ENCODE measurements at regions not wholly inside any gene's neighbourhood (a gene's known extent, or its start where the extent isn't known, plus 50 kb on each side); places are given as distances from the start of the nearest gene placed in this dataset.

GRCh38 chr2:11901351-11902069 is 155.1 kb downstream of the LPIN1 start:
- no peak for ATAC-seq
- Mint-ChIP-seq H3K27ac (no peak overlapping the region), H3K9me3 (no peaks in the 10 kb centered on the region), H3K27me3 (no peaks in the 10 kb centered on the region), H3K4me3 (no peak overlapping the region), H3K4me1 (ENCODE audit: low read depth) (no peaks in the 10 kb centered on the region), H3K36me3 (ENCODE audit: low read depth) (no peaks in the 10 kb centered on the region)
- DNase-seq = no peak
- ChIA-PET CTCF (no interaction called here), POLR2A (no interaction called here)
- intact Hi-C loops (cut with micrococcal nuclease) = no loop called here
- TF ChIP-seq CTCF (IDR thresholded peaks at IDR 0.05) = no peak

- Mint-ChIP-seq H3K27me3 (no peaks in the 10 kb centered on the region), H3K4me3 (no peak overlapping the region), H3K4me1 (ENCODE audit: low read depth) (no peaks in the 10 kb centered on the region), H3K27ac (no peak overlapping the region), H3K9me3 (no peaks in the 10 kb centered on the region), H3K36me3 (ENCODE audit: low read depth) (no peaks in the 10 kb centered on the region)
- intact Hi-C loops (cut with micrococcal nuclease) = no loop called here
- ChIA-PET POLR2A (no interaction called here), CTCF (no interaction called here)
- ATAC-seq (no peak), DNase-seq (no peak)
- no peak for TF ChIP-seq CTCF (IDR thresholded peaks at IDR 0.05)
Observed at GRCh38 chr2:11903085-11903606, 156.7 kb downstream of the LPIN1 start.

- ATAC-seq = no peak
Observed at GRCh38 chr2:11904029-11904428, 157.6 kb downstream of the LPIN1 start.

GRCh38 chr2:11904941-11905340 is 158.5 kb downstream of the LPIN1 start:
- no peak for DNase-seq
- intact Hi-C loops (cut with micrococcal nuclease) = no loop called here
- Mint-ChIP-seq H3K27ac (no peak overlapping the region), H3K36me3 (ENCODE audit: low read depth) (no peaks in the 10 kb centered on the region), H3K9me3 (no peaks in the 10 kb centered on the region), H3K4me3 (no peak overlapping the region), H3K27me3 (no peaks in the 10 kb centered on the region), H3K4me1 (ENCODE audit: low read depth) (no peaks in the 10 kb centered on the region)
- ChIA-PET POLR2A (no interaction called here), CTCF (interaction anchor here (0.7 to 1.1 kb wide), 2 partner anchors 20 to 345 kb away, joined by 3 read pairs; no protein-coding TSS in a partner anchor)
- no peak for ATAC-seq
- TF ChIP-seq CTCF (IDR thresholded peaks at IDR 0.05) = no peak

More at GRCh38 chr2:11904029-11904428, 157.6 kb downstream of the LPIN1 start:
- Mint-ChIP-seq H3K27ac (no peak overlapping the region), H3K4me1 (ENCODE audit: low read depth) (no peaks in the 10 kb centered on the region), H3K27me3 (no peaks in the 10 kb centered on the region), H3K9me3 (no peaks in the 10 kb centered on the region), H3K4me3 (no peak overlapping the region), H3K36me3 (ENCODE audit: low read depth) (no peaks in the 10 kb centered on the region)
- no peak for DNase-seq
- CTCF ChIA-PET = no interaction called here
- intact Hi-C loops (cut with micrococcal nuclease) = no loop called here
- no peak for TF ChIP-seq CTCF (IDR thresholded peaks at IDR 0.05)
- POLR2A ChIA-PET = no interaction called here

GRCh38 chr2:11907190-11907589 is 160.8 kb downstream of the LPIN1 start:
- ATAC-seq (no peak), DNase-seq (no peak)
- ChIA-PET POLR2A (no interaction called here), CTCF (no interaction called here)
- no peaks in the 10 kb centered on the region for H3K36me3 Mint-ChIP-seq (ENCODE audit: low read depth)
- no peak overlapping the region for H3K27ac Mint-ChIP-seq
- intact Hi-C loops (cut with micrococcal nuclease) = no loop called here
- no peaks in the 10 kb centered on the region for H3K9me3 Mint-ChIP-seq
- H3K27me3 Mint-ChIP-seq = no peaks in the 10 kb centered on the region
- no peak for TF ChIP-seq CTCF (IDR thresholded peaks at IDR 0.05)
- no peak overlapping the region for H3K4me3 Mint-ChIP-seq
- no peaks in the 10 kb centered on the region for H3K4me1 Mint-ChIP-seq (ENCODE audit: low read depth)

Measured in activated CD8-positive, alpha-beta T cell treated with anti-CD3 and anti-CD28 coated beads for 36 hours (primary cell).